GM12864 (cell line): ENCODE measurements at regions not wholly inside any gene's neighbourhood (a gene's known extent, or its start where the extent isn't known, plus 50 kb on each side); places are given as distances from the start of the nearest gene placed in this dataset.

Source experiments
- DNase-seq: peaks from one replicate; pipeline ENCODE4 v3.0.0-alpha.2; 2011; ENCODE audit warnings: low read depth
- H3K4me3 ChIP-seq: 2 replicates; pipeline ENCODE4 v1.5.1; 2011; ENCODE audit warnings: mild to moderate bottlenecking, low read depth, low read length, control low read depth
- TF ChIP-seq, protein P1 (sequence below): IDR thresholded peaks from 2 replicates; pipeline ENCODE4 v1.5.1; 2011; ENCODE audit warnings: low read depth, mild to moderate bottlenecking, moderate library complexity, low read length, control low read depth, inconsistent platforms; ENCODE audit errors: missing control alignments

DNA sequence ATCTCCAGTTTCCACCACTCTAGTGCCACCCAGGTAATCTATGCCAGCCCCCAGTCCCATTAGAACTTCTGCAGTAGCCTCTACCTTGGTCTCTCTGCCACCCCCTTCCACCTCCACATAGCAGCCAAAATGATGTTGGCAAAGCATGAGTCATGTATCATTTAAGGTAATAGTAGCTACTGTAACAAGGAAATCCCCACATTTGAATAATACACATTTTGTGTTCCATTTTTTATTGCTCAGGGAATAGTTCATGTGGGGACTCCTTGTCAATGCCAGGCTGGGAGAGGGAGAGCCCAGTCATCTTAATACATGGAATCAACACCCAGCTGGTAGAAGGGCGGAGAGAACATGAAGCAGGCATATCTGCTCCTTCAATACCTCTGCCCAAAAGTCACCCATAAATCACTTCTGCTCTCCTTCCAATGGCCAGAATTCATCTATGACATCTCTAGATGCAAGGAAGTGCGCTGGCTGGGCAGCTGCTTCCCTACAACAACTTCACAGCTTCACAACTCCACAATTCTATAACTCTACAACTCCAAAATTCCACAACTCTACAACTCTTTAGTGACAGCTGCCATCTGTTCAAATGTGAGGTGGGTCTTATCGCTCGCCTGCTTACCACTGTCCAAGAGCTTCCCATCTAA lies 70.6 kb upstream of the GLS start:
- TF ChIP-seq, protein P1, sequence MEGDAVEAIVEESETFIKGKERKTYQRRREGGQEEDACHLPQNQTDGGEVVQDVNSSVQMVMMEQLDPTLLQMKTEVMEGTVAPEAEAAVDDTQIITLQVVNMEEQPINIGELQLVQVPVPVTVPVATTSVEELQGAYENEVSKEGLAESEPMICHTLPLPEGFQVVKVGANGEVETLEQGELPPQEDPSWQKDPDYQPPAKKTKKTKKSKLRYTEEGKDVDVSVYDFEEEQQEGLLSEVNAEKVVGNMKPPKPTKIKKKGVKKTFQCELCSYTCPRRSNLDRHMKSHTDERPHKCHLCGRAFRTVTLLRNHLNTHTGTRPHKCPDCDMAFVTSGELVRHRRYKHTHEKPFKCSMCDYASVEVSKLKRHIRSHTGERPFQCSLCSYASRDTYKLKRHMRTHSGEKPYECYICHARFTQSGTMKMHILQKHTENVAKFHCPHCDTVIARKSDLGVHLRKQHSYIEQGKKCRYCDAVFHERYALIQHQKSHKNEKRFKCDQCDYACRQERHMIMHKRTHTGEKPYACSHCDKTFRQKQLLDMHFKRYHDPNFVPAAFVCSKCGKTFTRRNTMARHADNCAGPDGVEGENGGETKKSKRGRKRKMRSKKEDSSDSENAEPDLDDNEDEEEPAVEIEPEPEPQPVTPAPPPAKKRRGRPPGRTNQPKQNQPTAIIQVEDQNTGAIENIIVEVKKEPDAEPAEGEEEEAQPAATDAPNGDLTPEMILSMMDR = no peak
- no peak for DNase-seq

DNA sequence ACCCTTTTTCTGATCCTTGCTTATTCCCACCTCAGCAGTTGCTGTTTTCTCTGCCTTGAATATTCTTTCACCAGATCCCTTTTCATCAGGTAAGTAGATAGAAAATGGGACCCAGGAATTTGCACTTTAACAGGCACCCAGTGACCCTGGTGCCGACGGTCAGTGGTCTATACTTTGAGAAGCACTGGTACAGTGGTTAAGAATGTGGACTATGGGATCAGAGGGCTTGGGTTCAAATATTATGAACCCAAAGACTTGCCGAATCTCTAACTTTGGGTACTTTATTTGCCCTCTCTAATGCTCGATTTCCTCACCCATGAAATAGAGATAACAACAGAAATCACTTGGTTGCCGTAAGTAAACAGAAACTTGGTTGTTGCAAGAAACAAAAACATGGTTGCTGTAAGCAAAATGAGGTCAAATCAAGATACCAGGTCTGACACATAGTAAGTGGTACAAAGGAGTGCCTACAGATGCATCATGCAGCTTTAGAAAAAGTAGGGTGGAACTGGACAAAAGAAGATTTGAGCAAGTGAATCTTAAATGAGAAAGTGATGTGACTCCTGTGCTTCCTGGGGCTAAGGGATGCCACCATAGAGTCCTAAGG lies 69.5 kb upstream of the GLS start:
- TF ChIP-seq, protein P1 = no peak
- no peak overlapping the region for H3K4me3 ChIP-seq
- DNase-seq = no peak

More for the DNA sequence above, 70.6 kb upstream of the GLS start:
- no peak overlapping the region for H3K4me3 ChIP-seq

DNA sequence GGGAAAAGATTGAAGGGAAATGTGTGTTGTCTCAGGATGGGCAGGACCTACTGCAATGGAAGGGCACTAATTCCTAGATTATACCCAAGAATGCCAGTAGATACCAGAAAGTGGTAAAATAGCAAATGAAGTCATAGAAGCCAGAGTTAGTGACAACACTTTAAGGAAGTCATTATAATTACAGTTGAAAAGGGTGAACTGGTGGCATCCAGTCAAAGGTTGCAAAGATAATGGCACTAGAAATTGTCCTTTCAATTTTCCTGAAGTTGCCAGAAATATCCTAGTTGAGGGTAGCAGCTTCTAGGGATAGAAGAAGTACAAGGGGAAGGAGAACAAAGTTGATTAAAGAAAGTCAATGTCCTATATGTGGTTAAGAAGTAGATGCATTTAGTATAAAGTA lies 68.8 kb upstream of the GLS start:
- DNase-seq = no peak
- no peak overlapping the region for H3K4me3 ChIP-seq
- TF ChIP-seq, protein P1 = no peak

DNA sequence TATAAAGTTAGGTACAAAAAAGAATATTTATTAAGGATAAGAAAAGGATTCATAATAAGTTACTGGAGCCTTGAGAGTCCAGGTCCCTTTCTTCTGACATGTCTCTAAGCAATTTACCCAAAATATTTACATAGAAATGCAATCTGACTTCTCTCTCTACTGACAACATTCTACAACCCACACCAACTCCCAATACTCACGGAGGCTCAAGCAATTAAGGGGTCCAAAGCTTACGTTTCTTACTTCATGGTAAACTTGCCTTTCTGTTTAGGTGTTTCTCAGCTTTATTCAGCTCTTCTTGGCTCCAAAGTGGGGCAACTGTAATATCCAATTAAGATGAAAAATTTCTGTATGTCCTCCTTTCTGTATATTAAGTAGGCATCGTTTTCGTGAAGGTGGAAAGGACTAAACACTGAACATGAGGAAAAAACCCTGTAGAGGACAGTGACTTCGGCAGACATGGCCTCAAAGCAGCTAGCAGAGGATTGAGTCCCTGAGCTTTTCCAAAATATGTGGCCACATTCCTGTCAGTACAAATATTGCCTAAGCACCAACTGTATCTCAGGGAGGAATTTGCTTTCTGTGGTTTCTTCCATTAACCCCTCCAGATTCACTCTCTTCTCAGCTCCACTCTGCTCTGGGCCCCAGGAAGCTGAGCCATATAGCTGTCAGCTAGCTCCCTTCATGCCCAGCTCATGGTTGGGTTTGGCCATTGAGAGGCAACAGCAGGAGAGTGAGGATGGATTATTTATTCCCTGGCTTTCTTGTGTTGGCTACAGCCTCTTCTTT lies 67.9 kb upstream of the GLS start:
- H3K4me3 ChIP-seq = no peak overlapping the region
- TF ChIP-seq, protein P1 = no peak
- no peak for DNase-seq

DNA sequence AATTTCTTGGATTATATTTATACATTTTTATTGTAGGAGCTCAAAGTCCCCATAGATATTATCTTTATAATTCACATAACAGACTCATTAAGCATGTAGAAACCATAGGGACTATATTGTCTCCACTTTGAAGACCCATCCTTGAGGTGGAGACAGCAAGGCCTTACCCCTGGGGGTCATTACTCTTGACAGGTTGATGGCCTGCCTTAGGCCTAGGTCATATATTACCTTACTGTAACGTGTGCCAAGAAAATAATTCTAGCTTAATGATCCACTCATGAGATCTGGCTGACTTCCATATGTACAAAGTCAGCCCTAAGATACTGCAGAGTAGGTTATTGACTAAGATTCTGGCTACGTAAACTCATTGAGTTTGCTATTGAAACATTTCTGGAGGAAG lies 65.4 kb upstream of the GLS start:
- TF ChIP-seq, protein P1 = no peak
- no peak overlapping the region for H3K4me3 ChIP-seq
- no peak for DNase-seq

DNA sequence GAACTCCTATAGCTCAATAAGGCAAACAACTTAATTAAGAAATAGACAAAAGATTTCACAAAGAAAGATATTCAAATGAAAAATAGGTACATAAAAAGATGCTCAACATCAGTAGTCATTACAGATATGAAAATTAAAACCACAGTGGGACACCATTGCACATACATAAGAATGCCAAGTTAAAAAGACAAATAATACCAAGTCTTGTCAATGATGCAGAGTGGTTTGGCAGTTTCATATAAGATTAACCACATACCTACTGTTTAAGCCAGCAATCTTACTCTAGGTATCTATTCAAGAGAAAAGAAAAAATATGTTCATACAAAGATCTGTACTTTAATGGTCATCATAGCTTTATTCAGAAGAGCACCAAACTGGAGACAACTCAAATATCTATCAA lies 63.5 kb upstream of the GLS start:
- TF ChIP-seq, protein P1 = no peak
- DNase-seq = no peak
- no peak overlapping the region for H3K4me3 ChIP-seq

DNA sequence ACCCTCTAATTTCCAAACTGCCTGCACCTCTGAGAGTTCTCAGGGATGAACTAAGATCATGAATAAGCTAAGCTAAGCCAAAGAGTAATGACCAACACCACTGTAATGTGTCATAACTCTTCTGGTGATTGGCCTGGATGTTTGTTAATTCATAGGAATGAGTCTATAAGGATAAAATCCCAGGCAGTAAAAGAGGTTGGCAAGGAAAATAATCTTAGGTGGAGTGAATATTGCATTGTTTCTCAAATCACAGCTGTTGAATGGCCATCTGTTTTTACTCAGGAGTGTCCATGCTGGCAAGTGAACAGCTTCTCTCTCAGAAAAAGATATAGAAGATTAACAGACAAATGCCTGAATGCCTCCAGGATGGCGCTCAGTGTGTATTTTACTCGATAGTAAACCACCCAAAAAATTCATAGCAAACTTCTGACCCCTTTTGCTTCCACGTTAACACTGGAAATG lies 60.8 kb upstream of the GLS start:
- DNase-seq = no peak
- TF ChIP-seq, protein P1 = no peak
- H3K4me3 ChIP-seq = no peak overlapping the region
